ENCODE measurements at regions not wholly inside any gene's neighbourhood (a gene's known extent, or its start where the extent isn't known, plus 50 kb on each side); places are given as distances from the start of the nearest gene placed in this dataset.

GRCh38 chr1:217249857-217250256, 381.0 kb downstream of the GPATCH2 start:
- TF ChIP-seq NFYA (IDR thresholded peaks at IDR 0.05; ENCODE audit: borderline replicate concordance, low read depth, low read length) (no peak), CTCF (IDR thresholded peaks at IDR 0.05 in 2 of 3, conservative IDR thresholded peaks at IDR 0.05 in 1 of 3; ENCODE audit: control insufficient read depth in 2 of 3, extremely low read depth in 1 of 3, insufficient read depth in 1 of 3, low read depth in 3 of 3, low read length in 3 of 3) (no peak), POLR2A (IDR thresholded peaks at IDR 0.05; ENCODE audit: low read depth, low read length) (no peak), EZH2 (IDR thresholded peaks at IDR 0.05; ENCODE audit: borderline replicate concordance, control insufficient read depth, low read depth, low read length) (no peak), NR2C2 (IDR thresholded peaks at IDR 0.05; ENCODE audit: borderline replicate concordance, control insufficient read depth, insufficient read length, low read depth) (no peak), POLR2AphosphoS5 (IDR thresholded peaks at IDR 0.05; ENCODE audit: low read length) (no peak), YY1 (IDR thresholded peaks at IDR 0.05; ENCODE audit: low read depth, low read length) (no peak), EP300 (IDR thresholded peaks at IDR 0.05; ENCODE audit: borderline replicate concordance in 1 of 2, control insufficient read depth in 1 of 2, low read depth in 2 of 2, low read length in 2 of 2) (no peak)

Data from GM12878 (cell line).